Endothelial cell of umbilical vein (primary cell): ENCODE measurements at regions not wholly inside any gene's neighbourhood (a gene's known extent, or its start where the extent isn't known, plus 50 kb on each side); places are given as distances from the start of the nearest gene placed in this dataset.

Experiments used
- BruUV-seq: library from RNA; stranded (reverse); fragments of 400-500 nt; replicated peaks from 2 replicates; lab custom pipeline; 2021; lab: Mats Ljungman, UMichigan
- CTCF ChIA-PET: fragments of 300-600, 350-600 bp; sonication (Branson Sonifier 250); formaldehyde crosslinking; loops from one replicate; lab custom pipeline; 2021; ENCODE audit warnings: antibody characterized with exemption, inconsistent platforms; lab: Charles Lee
- POLR2A ChIA-PET: fragments of 300-600, 350-600 bp; sonication (Branson Sonifier 250); formaldehyde crosslinking; loops from one replicate; lab custom pipeline; 2021; ENCODE audit warnings: antibody characterized with exemption, inconsistent platforms; lab: Charles Lee
- DNase-seq: peaks from one replicate; pipeline ENCODE4 v3.0.0-alpha.2; 2011; ENCODE audit warnings: low read depth, low spot score
- FAIRE-seq: peaks from 2 replicates; lab custom pipeline; 2011; peaks lifted over from hg19 to GRCh38; lab: Jason Lieb, UNC
- H2AFZ ChIP-seq: 2 replicates; pipeline ENCODE4 v1.6.0; 2012; ENCODE audit warnings: low read depth, low read length, control low read depth, inconsistent platforms
- H3K27ac ChIP-seq: 2 replicates; pipeline ENCODE4 v1.5.1; 2011; ENCODE audit warnings: low read depth, mild to moderate bottlenecking, control low read depth, low read length, moderate library complexity; ENCODE audit not compliant: insufficient read depth
- H3K27me3 ChIP-seq, 2 experiments: 2 replicates each; pipeline versions ENCODE4 v1.6.0 to v1.6.1; 2011; ENCODE audit warnings: low read length in 2 of 2, mixed read lengths in 1 of 2; ENCODE audit not compliant: control insufficient read depth in 2 of 2, insufficient read depth in 2 of 2
- H3K36me3 ChIP-seq, 2 experiments: 2 replicates in 1 of 2; 3 replicates in 1 of 2; pipeline ENCODE4 v1.5.1; 2011; ENCODE audit warnings: low read length in 2 of 2, mild to moderate bottlenecking in 1 of 2, moderate library complexity in 1 of 2; ENCODE audit not compliant: control insufficient read depth in 2 of 2, insufficient read depth in 2 of 2; ENCODE audit errors: extremely low read depth in 1 of 2
- H3K4me1 ChIP-seq: 3 replicates; pipeline ENCODE4 v1.5.1; 2011; ENCODE audit warnings: mild to moderate bottlenecking, low read length; ENCODE audit not compliant: control insufficient read depth, insufficient read depth; ENCODE audit errors: extremely low read depth
- H3K4me2 ChIP-seq: 2 replicates; pipeline ENCODE4 v1.6.1; 2011; ENCODE audit warnings: low read length, control low read depth, mixed read lengths; ENCODE audit not compliant: insufficient read depth
- H3K4me3 ChIP-seq, 3 experiments: fragments of 200-600 bp in 1 of 3; sonication (generic), shearing (Covaris generic) in 1 of 3; replicated peaks in 1 of 3; 2 replicates each; pipeline ENCODE4 v1.5.1; 2011 to 2016; ENCODE audit warnings: control low read depth in 3 of 3, low read length in 3 of 3, mild to moderate bottlenecking in 2 of 3, inconsistent platforms in 1 of 3, low read depth in 1 of 3, moderate library complexity in 1 of 3; ENCODE audit not compliant: insufficient read depth in 1 of 3
- H3K79me2 ChIP-seq: 2 replicates; pipeline ENCODE4 v1.6.0; 2012; ENCODE audit warnings: low read length, inconsistent platforms; ENCODE audit not compliant: control insufficient read depth, insufficient read depth
- H3K9ac ChIP-seq: replicated peaks from 2 replicates; pipeline ENCODE3; 2011; ENCODE audit warnings: low read length, control low read depth; ENCODE audit not compliant: insufficient read depth; ENCODE audit errors: extremely low read depth
- H3K9me1 ChIP-seq: replicated peaks from 3 replicates; pipeline ENCODE4 v1.6.0; 2011; ENCODE audit warnings: mild to moderate bottlenecking, low read length; ENCODE audit not compliant: control insufficient read depth, insufficient read depth; ENCODE audit errors: extremely low read depth
- H3K9me3 ChIP-seq: replicated peaks from 2 replicates; pipeline ENCODE4 v1.5.1; 2012; ENCODE audit warnings: low read length, inconsistent platforms; ENCODE audit not compliant: control insufficient read depth, insufficient read depth
- H4K20me1 ChIP-seq: replicated peaks from 2 replicates; pipeline ENCODE3; 2011; ENCODE audit warnings: mild to moderate bottlenecking, low read length; ENCODE audit not compliant: control insufficient read depth, insufficient read depth; ENCODE audit errors: extremely low read depth
- CTCF ChIP-seq, 2 donors: IDR thresholded peaks; 1 replicate in 1 of 2; 2 replicates in 1 of 2; pipeline ENCODE4 v1.5.1; 2011; ENCODE audit warnings: low read length in 2 of 2, mild to moderate bottlenecking in 2 of 2, moderate library complexity in 2 of 2, control low read depth in 1 of 2, inconsistent platforms in 1 of 2, low read depth in 1 of 2; ENCODE audit not compliant: insufficient read depth in 1 of 2; ENCODE audit errors: extremely low read depth in 1 of 2
- EZH2 ChIP-seq: IDR thresholded peaks from 2 replicates; pipeline ENCODE4 v1.6.1; 2012; ENCODE audit warnings: borderline replicate concordance, low read depth, mild to moderate bottlenecking, moderate library complexity, low read length, inconsistent platforms; ENCODE audit not compliant: severe bottlenecking
- FOS ChIP-seq: IDR thresholded peaks from 2 replicates; pipeline ENCODE4 v1.6.1; 2011; ENCODE audit warnings: mild to moderate bottlenecking, low read length, moderate library complexity, borderline replicate concordance; ENCODE audit not compliant: insufficient read depth
- GATA2 ChIP-seq: IDR thresholded peaks from 2 replicates; pipeline ENCODE4 v1.7.0; 2011; ENCODE audit warnings: low read depth, mild to moderate bottlenecking, moderate library complexity, mixed read lengths, low read length; ENCODE audit not compliant: insufficient read length, insufficient read depth
- JUN ChIP-seq: IDR thresholded peaks from 2 replicates; pipeline ENCODE4 v1.6.1; 2011; ENCODE audit warnings: borderline replicate concordance, low read depth; ENCODE audit not compliant: insufficient read length, insufficient read depth
- MAX ChIP-seq: IDR thresholded peaks from 2 replicates; pipeline ENCODE4 v1.6.1; 2011; ENCODE audit not compliant: insufficient read depth, insufficient read length
- MYC ChIP-seq: IDR thresholded peaks from one replicate; pipeline ENCODE4 v1.6.1; 2011; ENCODE audit warnings: mild to moderate bottlenecking, low read depth, low read length
- POLR2A ChIP-seq: IDR thresholded peaks from 2 replicates; pipeline ENCODE4 v1.6.1; 2012; ENCODE audit warnings: low read depth, mild to moderate bottlenecking, control low read depth, low read length
- POLR2AphosphoS5 ChIP-seq: IDR thresholded peaks from 2 replicates; pipeline ENCODE4 v1.6.1; 2012; ENCODE audit warnings: low read depth, mild to moderate bottlenecking, control low read depth, low read length, moderate library complexity; ENCODE audit not compliant: insufficient read depth
- dilution Hi-C: fragments of 300-500 bp; cut with MboI; formaldehyde crosslinking; loops from one replicate; pipeline ENCODE4 v1.15.0; 2019; ENCODE audit warnings: low sequenced_read_pairs; ENCODE audit not compliant: extremely low pct_ligation_motif_present
- intact Hi-C: fragments of 100-400 bp; cut with micrococcal nuclease; formaldehyde crosslinking; loops from one replicate; pipeline ENCODE4 v1.10.0; 2022

- H3K36me3 ChIP-seq = no peaks in the 10 kb centered on the region
- no peaks in the 10 kb centered on the region for H4K20me1 ChIP-seq
- H3K27ac ChIP-seq = no peak overlapping the region
- H2AFZ ChIP-seq = no peak overlapping the region
- H3K4me1 ChIP-seq = no peaks in the 10 kb centered on the region
- no peaks in the 10 kb centered on the region for H3K9me1 ChIP-seq
- dilution Hi-C loops = no loop called here
- H3K4me2 ChIP-seq = no peak overlapping the region
- TF ChIP-seq JUN (no peak), GATA2 (no peak), POLR2AphosphoS5 (no peak), MAX (no peak), POLR2A (no peak), CTCF (IDR thresholded peaks at IDR 0.05; ENCODE audit: extremely low read depth in 1 of 2, insufficient read depth in 1 of 2, low read depth in 1 of 2, low read length in 2 of 2) (no peak), FOS (no peak), MYC (no peak), EZH2 (no peak)
- POLR2A ChIA-PET = no interaction called here
- H3K9me3 ChIP-seq = no peaks in the 10 kb centered on the region
- no TSS peak for BruUV-seq
- H3K79me2 ChIP-seq = no peaks in the 10 kb centered on the region
- H3K9ac ChIP-seq = no peak overlapping the region
- intact Hi-C loops = no loop called here
- H3K4me3 ChIP-seq = no peak overlapping the region
- no peak for DNase-seq
- H3K27me3 ChIP-seq = no peaks in the 10 kb centered on the region
- CTCF ChIA-PET = no interaction called here
- FAIRE-seq = no peak
These were observed 144.8 kb upstream of the SAMSN1 start for GRCh38 chr21:14690886-14691285.
